GM18508 (cell line): ENCODE measurements at regions not wholly inside any gene's neighbourhood (a gene's known extent, or its start where the extent isn't known, plus 50 kb on each side); places are given as distances from the start of the nearest gene placed in this dataset.

Source experiments
- ATAC-seq: cut with Tn5 transposase; IDR thresholded peaks from one replicate; pipeline ENCODE4 v1.9.1; 2021; ENCODE audit warnings: moderate number of reproducible peaks; ENCODE audit not compliant: insufficient read depth, unreplicated experiment

DNA sequence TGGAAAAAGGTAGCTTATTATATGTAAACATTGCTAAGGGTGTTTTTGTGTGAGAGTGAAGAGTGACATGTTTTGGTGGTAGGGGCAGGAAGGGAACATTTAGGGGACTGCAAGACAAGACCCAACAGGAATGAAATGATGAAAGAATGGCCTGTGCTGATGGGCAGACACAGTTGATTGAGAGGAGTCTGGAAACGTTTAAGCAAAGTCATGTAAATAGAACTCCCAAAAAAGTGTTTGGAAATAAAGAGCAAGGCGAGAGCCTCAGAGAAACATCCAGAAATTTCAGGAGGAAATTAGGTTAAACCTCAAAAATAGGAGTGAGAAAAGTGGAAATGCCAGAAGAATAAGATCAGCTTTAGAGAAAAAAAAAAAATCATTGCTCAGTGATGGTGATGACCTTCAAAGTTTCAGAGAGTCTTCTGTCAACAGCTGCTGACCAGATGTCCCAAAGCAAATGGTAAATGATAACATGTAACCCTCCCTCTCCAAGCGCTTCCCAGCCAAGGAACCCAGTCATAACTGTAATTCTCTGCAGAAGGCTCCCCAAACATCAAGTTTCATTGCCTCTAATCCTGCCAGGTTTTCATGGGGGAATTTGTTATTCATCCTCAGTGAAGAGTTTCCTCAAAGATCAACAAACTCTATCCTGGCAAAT, 223.2 kb upstream of the FAR2 start:
- ATAC-seq = no peak

DNA sequence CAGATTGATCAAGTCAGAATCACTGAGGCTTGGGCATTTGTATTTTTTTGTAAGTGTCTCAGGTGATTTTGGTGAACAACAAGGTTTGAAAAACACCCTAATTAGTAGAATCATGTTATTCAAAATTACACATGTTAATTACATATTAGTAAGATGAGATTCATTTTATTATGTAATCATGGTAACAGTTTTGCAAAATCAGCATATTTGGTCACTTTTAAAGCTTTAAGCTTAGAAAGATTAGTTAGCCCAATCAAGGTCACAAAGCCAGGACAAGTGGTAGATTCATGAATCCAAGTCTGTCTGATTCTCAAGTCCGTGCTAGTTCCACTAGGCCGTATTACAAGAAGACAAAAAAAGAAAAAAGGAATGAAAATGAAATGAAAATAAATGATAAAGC, 218.4 kb upstream of the FAR2 start:
- ATAC-seq = no peak

DNA sequence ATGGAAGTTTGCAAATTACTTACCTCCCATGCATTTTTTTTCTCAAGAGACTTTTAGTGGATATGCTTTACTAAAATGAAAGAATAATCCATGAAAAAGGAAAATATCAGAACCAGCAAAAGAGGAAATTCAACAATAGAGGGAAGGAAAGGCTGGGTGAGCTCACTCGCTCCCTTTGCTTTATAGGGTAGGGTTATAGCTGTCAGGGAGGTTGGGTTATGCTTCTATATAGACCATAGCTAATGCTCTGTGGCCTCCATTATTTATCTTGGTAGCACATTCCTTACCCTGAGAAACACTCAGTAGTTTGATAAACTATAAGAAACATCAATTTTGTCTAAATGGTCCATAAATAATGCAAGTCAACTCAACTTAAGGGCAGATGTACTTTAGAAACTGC, 215.9 kb upstream of the FAR2 start:
- no peak for ATAC-seq

GRCh38 chr12:28933864-28934527, 215.1 kb upstream of the FAR2 start:
- ATAC-seq = no peak

GRCh38 chr12:28936221-28936620, 212.9 kb upstream of the FAR2 start:
- no peak for ATAC-seq

DNA sequence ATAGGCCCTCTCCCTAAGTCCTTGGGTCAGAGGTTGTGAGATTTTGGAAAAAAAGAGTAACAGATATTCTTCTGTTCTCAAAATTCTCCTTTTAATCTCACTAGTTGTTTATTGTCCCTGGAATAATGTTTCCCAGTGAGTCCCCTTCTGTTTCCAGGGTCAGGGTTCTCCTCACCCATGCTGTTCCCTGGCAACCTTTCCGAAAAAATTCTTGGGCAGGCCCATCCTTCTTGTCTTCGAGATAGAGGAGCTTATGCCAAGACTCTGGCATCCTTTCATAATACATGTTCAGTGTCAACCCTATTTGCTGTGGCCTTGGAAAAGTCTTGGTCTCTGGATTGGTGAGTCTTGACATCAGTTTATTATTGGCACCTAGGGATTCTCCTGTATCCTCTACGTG, 212.4 kb upstream of the FAR2 start:
- no peak for ATAC-seq

GRCh38 chr12:28937196-28937595, 211.9 kb upstream of the FAR2 start:
- no peak for ATAC-seq

- no peak for ATAC-seq
Measured at GRCh38 chr12:28938056-28938455, 211.0 kb upstream of the FAR2 start.

- no peak for ATAC-seq
Measured at GRCh38 chr12:28938581-28939235, 210.4 kb upstream of the FAR2 start.

DNA sequence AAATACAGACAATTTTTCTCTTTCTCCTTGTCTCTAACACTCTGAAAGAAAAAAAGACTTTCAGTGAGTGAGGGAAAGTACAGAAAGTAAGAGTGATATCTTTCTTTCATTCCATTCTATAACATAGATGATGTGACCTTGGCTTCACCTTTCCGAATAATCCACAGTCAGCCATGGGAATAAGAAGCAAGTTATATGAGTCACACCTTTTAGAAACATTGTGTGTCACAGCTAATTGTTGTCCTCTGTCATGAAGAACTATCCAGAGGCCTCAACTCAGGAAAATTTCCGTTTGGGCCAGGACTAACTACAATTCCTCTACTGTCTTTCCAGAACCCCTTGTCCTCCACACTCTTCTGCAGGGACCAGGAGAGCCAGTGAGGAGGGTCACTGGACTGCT, 209.7 kb upstream of the FAR2 start:
- ATAC-seq = no peak

DNA sequence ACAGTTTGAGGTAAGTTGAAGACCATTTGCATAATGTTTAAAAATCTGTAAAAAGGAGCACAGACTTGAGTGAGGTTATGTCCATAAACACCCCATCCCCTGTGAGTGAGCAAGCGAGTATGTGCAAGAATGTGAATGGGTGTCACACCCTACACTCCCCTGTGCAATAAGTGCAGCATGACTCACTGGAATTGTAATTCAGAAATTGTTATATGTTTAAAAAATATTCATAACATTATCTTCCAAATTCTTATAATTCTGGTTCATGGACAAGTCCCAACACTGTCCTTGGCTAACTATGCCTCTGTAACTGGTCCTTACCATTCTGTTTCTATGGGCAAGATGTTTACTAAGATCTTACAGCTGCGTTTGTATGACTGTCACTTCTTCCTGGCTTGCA, 207.8 kb upstream of the FAR2 start:
- no peak for ATAC-seq

DNA sequence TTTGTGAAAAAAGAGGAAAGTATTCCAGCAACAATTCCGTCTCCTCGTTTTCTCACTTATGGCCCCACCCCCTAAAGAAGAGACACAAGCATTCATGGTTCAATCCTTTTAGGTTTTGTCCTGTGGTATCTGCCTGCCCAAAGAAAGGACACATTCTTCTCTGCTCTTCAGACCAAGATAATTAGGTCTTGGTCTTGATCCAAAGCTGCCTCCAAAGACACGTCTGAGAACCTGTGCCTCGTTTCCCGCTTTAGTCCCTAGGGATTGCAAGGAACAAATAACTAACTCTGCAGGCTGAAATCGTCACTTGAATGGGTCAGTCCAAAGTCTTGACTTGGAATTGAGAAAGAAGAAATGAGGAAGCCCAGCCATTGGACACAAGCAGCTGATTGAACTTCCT, 202.7 kb upstream of the FAR2 start:
- ATAC-seq = no peak

DNA sequence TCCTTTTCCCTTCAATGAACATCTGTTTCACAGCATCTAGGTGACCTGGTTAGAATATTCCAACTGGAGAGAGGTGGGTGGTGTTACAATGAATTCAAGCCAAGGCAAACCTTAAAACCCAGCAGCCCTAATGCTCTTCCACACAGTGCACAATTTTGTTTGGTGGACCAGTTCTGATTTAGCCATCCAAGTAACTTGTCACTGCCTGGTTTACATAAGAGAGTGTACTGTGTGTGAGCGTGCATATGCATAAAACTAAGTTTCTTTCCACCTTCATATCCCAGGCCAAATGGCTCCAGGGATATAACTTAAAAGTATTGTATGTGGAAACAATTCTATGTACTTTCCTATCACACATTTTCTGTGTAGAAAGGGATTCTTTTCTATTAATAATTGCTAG, 200.4 kb upstream of the FAR2 start:
- ATAC-seq = no peak

- ATAC-seq = no peak
Measured at GRCh38 chr12:28949184-28949583, 199.9 kb upstream of the FAR2 start.

DNA sequence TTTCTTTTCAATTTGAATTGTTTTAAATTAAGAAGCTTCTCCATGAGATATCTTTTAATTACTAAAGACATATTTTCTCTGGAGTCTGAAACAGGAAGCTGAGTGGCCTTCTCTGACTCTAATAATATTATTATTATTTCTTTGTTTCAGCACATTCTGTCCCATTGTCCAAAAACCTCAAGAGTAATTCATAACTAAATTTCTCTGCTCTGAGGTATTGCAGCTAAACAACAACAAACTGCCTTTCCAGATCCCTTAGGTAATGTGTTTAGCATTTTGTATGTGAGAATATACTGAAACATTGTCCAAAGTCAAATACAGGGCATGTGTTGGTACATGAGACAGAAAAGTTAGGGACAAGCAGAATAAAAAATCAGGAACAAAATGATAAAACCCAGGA, 199.0 kb upstream of the FAR2 start:
- ATAC-seq = no peak

- ATAC-seq = no peak
Measured at GRCh38 chr12:28951935-28952334, 197.1 kb upstream of the FAR2 start.

DNA sequence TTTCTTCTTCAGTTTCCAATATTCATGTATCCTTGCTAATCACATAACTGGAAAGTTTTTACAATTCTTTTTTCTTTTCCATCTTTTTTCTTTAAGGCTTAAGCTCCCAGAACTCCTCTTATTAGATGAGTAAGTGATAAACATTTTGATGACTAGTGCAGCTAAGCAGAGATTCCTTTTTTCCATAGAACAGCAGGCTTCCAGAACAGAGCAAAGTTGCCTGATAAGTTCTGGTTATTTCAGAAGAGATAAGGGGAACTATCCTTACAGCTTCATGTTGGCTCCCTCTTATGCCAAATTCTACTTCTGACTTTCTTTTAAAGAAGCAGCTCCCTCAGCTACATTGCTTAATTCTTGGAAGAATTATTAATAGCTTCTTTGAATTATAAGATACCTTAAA, 194.7 kb upstream of the FAR2 start:
- no peak for ATAC-seq

- ATAC-seq = no peak
Measured at GRCh38 chr12:28955491-28955890, 193.6 kb upstream of the FAR2 start.

DNA sequence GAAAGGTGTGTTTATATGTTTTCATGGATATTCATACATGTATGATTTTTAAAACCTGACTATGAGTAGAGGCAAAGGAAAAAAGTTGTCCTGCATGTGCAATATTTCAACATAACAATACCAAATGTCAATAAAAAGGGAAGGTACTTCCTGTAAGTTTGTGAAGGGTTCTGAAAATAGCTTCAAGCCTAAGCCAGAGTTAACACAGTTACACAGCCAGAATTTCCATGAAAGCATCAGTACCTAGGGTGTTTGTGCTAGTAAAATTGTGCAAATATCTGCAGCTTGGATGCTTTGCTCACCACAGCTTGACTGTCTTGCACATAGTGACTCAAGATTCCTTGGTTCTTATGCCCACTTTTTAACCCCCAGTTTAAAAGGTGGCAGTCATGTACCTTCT, 193.1 kb upstream of the FAR2 start:
- no peak for ATAC-seq

DNA sequence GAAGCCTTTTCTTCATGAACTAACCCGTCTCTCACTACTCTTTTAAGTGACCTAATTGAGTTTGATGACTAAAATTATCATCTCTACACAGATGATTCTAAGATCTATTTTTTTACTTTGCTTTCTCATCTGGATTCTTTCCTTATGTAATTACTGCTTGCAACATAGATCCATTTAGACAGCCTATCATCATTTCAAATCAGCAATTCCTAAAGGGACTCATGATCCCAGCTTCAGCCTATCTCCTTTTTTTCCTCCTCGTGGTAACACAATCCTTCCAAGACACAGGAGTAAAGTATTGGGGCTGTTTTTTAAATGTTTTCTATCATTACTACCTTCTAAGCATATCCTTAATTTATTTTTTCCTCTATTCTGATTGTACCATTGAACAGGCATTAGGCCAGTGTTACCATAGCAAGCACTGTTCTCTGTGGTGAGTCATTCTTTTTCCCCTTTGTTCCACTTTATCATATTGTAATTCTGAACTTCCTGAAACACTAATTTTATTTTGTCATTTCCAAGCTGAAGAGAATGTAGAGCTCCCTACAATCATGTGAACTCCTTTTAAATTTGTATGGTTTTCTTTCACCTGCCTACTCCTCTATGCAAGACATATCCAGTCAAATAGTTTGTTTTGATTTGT, 190.4 kb upstream of the FAR2 start:
- no peak for ATAC-seq

DNA sequence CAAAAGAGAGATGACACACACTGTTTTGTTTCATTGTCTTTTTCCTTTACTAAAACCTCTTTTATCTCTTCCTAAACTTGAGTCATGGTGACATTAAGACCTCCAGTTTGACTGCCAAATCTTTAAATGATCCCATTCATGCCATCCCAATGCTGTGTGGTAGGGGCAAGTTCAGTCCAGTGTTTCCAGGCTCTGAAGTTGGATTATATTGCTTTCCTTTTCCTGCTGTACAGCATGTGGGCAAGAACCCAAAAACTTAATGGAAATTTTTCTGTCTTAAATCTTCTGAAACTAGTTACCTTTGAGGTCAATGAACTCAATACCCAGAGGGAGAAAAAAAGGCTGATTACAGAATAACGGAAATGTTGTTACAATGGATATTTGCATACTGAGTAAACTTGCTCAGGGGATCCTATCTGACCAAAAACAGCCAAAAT, 187.1 kb upstream of the FAR2 start:
- no peak for ATAC-seq
